SU-DHL-6 (cell line): ENCODE measurements at regions not wholly inside any gene's neighbourhood (a gene's known extent, or its start where the extent isn't known, plus 50 kb on each side); places are given as distances from the start of the nearest gene placed in this dataset.

Experiments
- H2AFZ ChIP-seq: fragments of 200-600 bp; sonication (generic); 2 replicates; pipeline ENCODE4 v1.6.1; 2014; ENCODE audit warnings: low read depth, mild to moderate bottlenecking, moderate library complexity, mixed read lengths, antibody characterized with exemption, low read length; ENCODE audit not compliant: severe bottlenecking
- H3F3A ChIP-seq: fragments of 200-600 bp; shearing (Covaris generic); 2 replicates; pipeline ENCODE4 v1.6.0; 2016; ENCODE audit warnings: antibody characterized with exemption, mild to moderate bottlenecking; ENCODE audit not compliant: insufficient read depth
- H3K27ac ChIP-seq: fragments of 200-600 bp; sonication (generic); 2 replicates; pipeline ENCODE4 v1.5.1; 2016; ENCODE audit warnings: low read depth, mild to moderate bottlenecking, low read length, moderate library complexity, mixed read lengths
- H3K27me3 ChIP-seq: fragments of 200-600 bp; sonication (generic), shearing (Covaris generic); 2 replicates; pipeline ENCODE4 v1.6.0; 2014; ENCODE audit warnings: mild to moderate bottlenecking, low read length
- H3K36me3 ChIP-seq: fragments of 200-600 bp; sonication (generic); 2 replicates; pipeline ENCODE4 v1.6.1; 2014; ENCODE audit warnings: mild to moderate bottlenecking, low read length, mixed read lengths
- H3K4me2 ChIP-seq: fragments of 300-600, 200-600 bp; shearing (Covaris generic), sonication (generic); 2 replicates; pipeline ENCODE4 v1.6.0; 2014; ENCODE audit warnings: low read length, low read depth, mild to moderate bottlenecking; ENCODE audit not compliant: poor library complexity, severe bottlenecking
- H3K4me3 ChIP-seq: fragments of 200-600 bp; sonication (generic); 2 replicates; pipeline ENCODE4 v1.5.1; 2014; ENCODE audit warnings: antibody characterized with exemption, low read length, mild to moderate bottlenecking, mixed read lengths; ENCODE audit not compliant: insufficient read depth, poor library complexity, severe bottlenecking
- H3K79me2 ChIP-seq: fragments of 200-600 bp; sonication (generic); 2 replicates; pipeline ENCODE4 v1.6.1; 2014; ENCODE audit warnings: mild to moderate bottlenecking, low read length, moderate library complexity; ENCODE audit not compliant: insufficient read depth
- H3K9ac ChIP-seq: fragments of 200-600 bp; sonication (generic); 2 replicates; pipeline ENCODE4 v1.7.0; 2014; ENCODE audit warnings: mild to moderate bottlenecking, low read length
- H3K9me2 ChIP-seq: fragments of 200-600 bp; sonication (generic); replicated peaks from 2 replicates; pipeline ENCODE4 v1.6.1; 2014; ENCODE audit warnings: low read length; ENCODE audit not compliant: insufficient read depth
- H3K9me3 ChIP-seq: fragments of 200-600 bp; sonication (generic); 2 replicates; pipeline ENCODE4 v1.6.1; 2014; ENCODE audit warnings: low read length, mixed read lengths; ENCODE audit not compliant: insufficient read depth
- H4K20me1 ChIP-seq: fragments of 200-600 bp; sonication (generic); 2 replicates; pipeline ENCODE4 v1.6.1; 2014; ENCODE audit warnings: low read depth, mild to moderate bottlenecking, antibody characterized with exemption, low read length, moderate library complexity, mixed read lengths
- CTCF ChIP-seq: fragments of 200-600 bp; sonication (generic); IDR thresholded peaks from one replicate; pipeline ENCODE4 v1.5.1; 2017; ENCODE audit warnings: antibody characterized with exemption, mild to moderate bottlenecking, low read length, moderate library complexity; ENCODE audit not compliant: insufficient read depth, poor library complexity, severe bottlenecking
- EZH2phosphoT487 ChIP-seq: fragments of 200-600 bp; sonication (generic), shearing (Covaris generic); conservative IDR thresholded peaks from 2 replicates; pipeline ENCODE4 v1.6.1; 2018; ENCODE audit warnings: mild to moderate bottlenecking, antibody characterized with exemption, low read length, moderate library complexity, mixed read lengths

GRCh38 chr21:35783721-35784120 is 276.6 kb downstream of the SETD4 start:
- Histone ChIP-seq H3K27ac (no peak overlapping the region), H2AFZ (no peak overlapping the region), H3K36me3 (no peaks in the 10 kb centered on the region), H3K4me3 (no peak overlapping the region), H3K9ac (no peak overlapping the region), H3K79me2 (no peaks in the 10 kb centered on the region), H3K9me2 (no peaks in the 10 kb centered on the region), H3K4me2 (no peak overlapping the region), H4K20me1 (no peaks in the 10 kb centered on the region), H3K9me3 (no peaks in the 10 kb centered on the region), H3F3A (no peaks in the 10 kb centered on the region), H3K27me3 (no peaks in the 10 kb centered on the region)
- TF ChIP-seq CTCF (no peak), EZH2phosphoT487 (no peak)

DNA sequence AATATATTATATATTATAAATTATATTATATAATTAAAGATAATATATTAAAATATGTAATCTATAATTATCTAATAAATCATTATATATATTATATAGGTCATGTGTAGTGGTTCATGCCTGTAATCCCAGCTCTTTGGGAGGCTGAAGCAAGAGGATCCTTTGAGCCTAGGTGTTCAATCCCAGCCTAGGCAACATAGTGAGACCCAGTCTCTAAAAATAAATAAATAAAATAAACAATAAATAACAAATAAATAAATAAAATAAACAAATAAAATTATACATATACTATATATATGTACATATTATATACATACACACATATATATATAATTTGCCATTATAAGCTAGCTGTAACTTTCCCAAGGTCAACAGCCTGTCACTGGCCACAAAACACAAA is 277.7 kb downstream of the SETD4 start:
- H3K4me3 ChIP-seq, result no peak overlapping the region
- no peak for TF ChIP-seq EZH2phosphoT487
- TF ChIP-seq CTCF, result no peak

DNA sequence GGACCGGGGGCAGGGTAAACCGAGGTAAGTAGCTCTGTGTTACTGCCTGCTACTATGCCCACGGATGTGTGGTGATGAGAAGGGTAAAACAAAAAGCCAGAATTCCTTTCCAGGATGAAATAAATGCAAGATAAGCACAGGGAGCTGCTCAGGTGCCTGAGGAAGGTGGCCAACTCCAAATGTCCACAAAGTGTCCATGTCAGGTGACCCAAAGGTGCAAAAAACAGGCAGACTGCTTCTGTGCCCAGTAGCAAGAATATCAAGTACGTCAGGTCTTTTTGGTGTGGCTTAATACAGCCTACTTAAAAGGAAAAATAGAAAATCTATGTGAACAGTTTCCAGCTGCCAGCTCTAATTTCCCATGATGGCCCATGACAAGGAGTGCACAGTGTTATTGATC is 279.3 kb downstream of the SETD4 start:
- no peak for TF ChIP-seq CTCF
- no peak for TF ChIP-seq EZH2phosphoT487
- Histone ChIP-seq H3K9me3 (no peaks in the 10 kb centered on the region), H3K4me2 (no peak overlapping the region), H3K27me3 (no peaks in the 10 kb centered on the region), H3K27ac (no peak overlapping the region), H3K79me2 (no peaks in the 10 kb centered on the region), H3K4me3 (no peak overlapping the region), H3F3A (no peaks in the 10 kb centered on the region), H3K9me2 (no peaks in the 10 kb centered on the region), H4K20me1 (no peaks in the 10 kb centered on the region), H3K9ac (no peak overlapping the region), H2AFZ (no peak overlapping the region), H3K36me3 (no peaks in the 10 kb centered on the region)

More for the DNA sequence above, 277.7 kb downstream of the SETD4 start:
- no peak overlapping the region for H2AFZ ChIP-seq
- no peak overlapping the region for H3K9ac ChIP-seq
- H3K9me3 ChIP-seq, result no peaks in the 10 kb centered on the region
- no peaks in the 10 kb centered on the region for H3K27me3 ChIP-seq
- no peak overlapping the region for H3K4me2 ChIP-seq
- no peaks in the 10 kb centered on the region for H3F3A ChIP-seq
- H3K36me3 ChIP-seq, result no peaks in the 10 kb centered on the region
- no peaks in the 10 kb centered on the region for H4K20me1 ChIP-seq
- H3K9me2 ChIP-seq, result no peaks in the 10 kb centered on the region
- no peaks in the 10 kb centered on the region for H3K79me2 ChIP-seq
- H3K27ac ChIP-seq, result no peak overlapping the region
